NCI-H2029 (cell line): ENCODE measurements at regions not wholly inside any gene's neighbourhood (a gene's known extent, or its start where the extent isn't known, plus 50 kb on each side); places are given as distances from the start of the nearest gene placed in this dataset.
"Not testable (repeated sequence)": the region's sequence is repeated elsewhere in the genome, so short reads cannot be mapped to it uniquely, and the experiment has no call there.

Source experiments
- DNase-seq: peaks from one replicate; lab custom pipeline; 2025; lab: John Stamatoyannopoulos, UW

GRCh38 chr1:228796945-228797344 lies 61.7 kb downstream of the RHOU start:
- not testable (repeated sequence) for DNase-seq

- DNase-seq: no peak
Observed at GRCh38 chr1:228798035-228798434, 62.8 kb downstream of the RHOU start.

GRCh38 chr1:228798548-228798947 lies 63.3 kb downstream of the RHOU start:
- no peak for DNase-seq

GRCh38 chr1:228799924-228800323 lies 64.6 kb downstream of the RHOU start:
- DNase-seq: no peak

GRCh38 chr1:228801068-228801467 lies 65.8 kb downstream of the RHOU start:
- no peak for DNase-seq

- DNase-seq: peak; percentile 16
Observed at GRCh38 chr1:228802386-228803220, 67.3 kb downstream of the RHOU start.

GRCh38 chr1:228803421-228803820 lies 68.1 kb downstream of the RHOU start:
- no peak for DNase-seq

GRCh38 chr1:228804173-228804572 lies 68.9 kb downstream of the RHOU start:
- DNase-seq: no peak

- DNase-seq: peak; percentile 60
Observed at GRCh38 chr1:228804640-228805413, 69.5 kb downstream of the RHOU start.

- no peak for DNase-seq
Observed at GRCh38 chr1:228807904-228808605, 72.8 kb downstream of the RHOU start.

- no peak for DNase-seq
Observed at GRCh38 chr1:228809621-228810394, 74.5 kb downstream of the RHOU start.

GRCh38 chr1:228810395-228810758 lies 75.1 kb downstream of the RHOU start:
- DNase-seq: no peak

GRCh38 chr1:228810878-228811711 lies 75.8 kb downstream of the RHOU start:
- no peak for DNase-seq

GRCh38 chr1:228811712-228812305 lies 76.5 kb downstream of the RHOU start:
- no peak for DNase-seq

- no peak for DNase-seq
Observed at GRCh38 chr1:228812961-228813360, 77.7 kb downstream of the RHOU start.

- no peak for DNase-seq
Observed at GRCh38 chr1:228814176-228814575, 78.9 kb downstream of the RHOU start.

- no peak for DNase-seq
Observed at GRCh38 chr1:228818296-228818695, 83.0 kb downstream of the RHOU start.

- DNase-seq: no peak
Observed at GRCh38 chr1:228818928-228819630, 83.8 kb downstream of the RHOU start.

- DNase-seq: no peak
Observed at GRCh38 chr1:228821252-228821651, 86.0 kb downstream of the RHOU start.

GRCh38 chr1:228823200-228823599 lies 87.9 kb downstream of the RHOU start:
- no peak for DNase-seq
